ENCODE measurements at regions not wholly inside any gene's neighbourhood (a gene's known extent, or its start where the extent isn't known, plus 50 kb on each side); places are given as distances from the start of the nearest gene placed in this dataset.

- CTCF ChIA-PET, result no interaction called here
- H3K9me3 Mint-ChIP-seq, result peaks cover 7% of the 10 kb centered on the region; the same call in 1 of the 2 replicates
Observed at GRCh38 chr20:22060610-22061009, 355.1 kb downstream of the PAX1 start.

More at GRCh38 chr20:22060610-22061009, 355.1 kb downstream of the PAX1 start:
- POLR2A ChIA-PET, result no interaction called here
- Mint-ChIP-seq H3K4me3 (no peak overlapping the region), H3K4me1 (peaks cover 17% of the 10 kb centered on the region), H3K36me3 (no peaks in the 10 kb centered on the region), H3K27me3 (ENCODE audit: low read depth) (no peaks in the 10 kb centered on the region), H3K27ac (no peak overlapping the region)
- ATAC-seq, result no peak
- no peak for TF ChIP-seq CBFB (CRISPR knock-in tag; IDR thresholded peaks at IDR 0.05; ENCODE audit: low read depth)
- TF ChIP-seq ZNF416 (CRISPR knock-in tag; IDR thresholded peaks at IDR 0.05), result no peak
- TF ChIP-seq SMAD3 (CRISPR knock-in tag; IDR thresholded peaks at IDR 0.05; ENCODE audit: borderline replicate concordance), result no peak
- TF ChIP-seq MAX (CRISPR knock-in tag; IDR thresholded peaks at IDR 0.05), result no peak
- no peak for TF ChIP-seq ZNF512 (CRISPR knock-in tag; IDR thresholded peaks at IDR 0.05; ENCODE audit: borderline replicate concordance)
- TF ChIP-seq, protein P1, sequence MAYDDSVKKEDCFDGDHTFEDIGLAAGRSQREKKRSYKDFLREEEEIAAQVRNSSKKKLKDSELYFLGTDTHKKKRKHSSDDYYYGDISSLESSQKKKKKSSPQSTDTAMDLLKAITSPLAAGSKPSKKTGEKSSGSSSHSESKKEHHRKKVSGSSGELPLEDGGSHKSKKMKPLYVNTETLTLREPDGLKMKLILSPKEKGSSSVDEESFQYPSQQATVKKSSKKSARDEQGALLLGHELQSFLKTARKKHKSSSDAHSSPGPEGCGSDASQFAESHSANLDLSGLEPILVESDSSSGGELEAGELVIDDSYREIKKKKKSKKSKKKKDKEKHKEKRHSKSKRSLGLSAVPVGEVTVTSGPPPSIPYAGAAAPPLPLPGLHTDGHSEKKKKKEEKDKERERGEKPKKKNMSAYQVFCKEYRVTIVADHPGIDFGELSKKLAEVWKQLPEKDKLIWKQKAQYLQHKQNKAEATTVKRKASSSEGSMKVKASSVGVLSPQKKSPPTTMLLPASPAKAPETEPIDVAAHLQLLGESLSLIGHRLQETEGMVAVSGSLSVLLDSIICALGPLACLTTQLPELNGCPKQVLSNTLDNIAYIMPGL (CRISPR knock-in tag; IDR thresholded peaks at IDR 0.05), result no peak
- TF ChIP-seq ZNF317 (CRISPR knock-in tag; IDR thresholded peaks at IDR 0.05; ENCODE audit: borderline replicate concordance, low read depth), result no peak
- TF ChIP-seq, protein P2, sequence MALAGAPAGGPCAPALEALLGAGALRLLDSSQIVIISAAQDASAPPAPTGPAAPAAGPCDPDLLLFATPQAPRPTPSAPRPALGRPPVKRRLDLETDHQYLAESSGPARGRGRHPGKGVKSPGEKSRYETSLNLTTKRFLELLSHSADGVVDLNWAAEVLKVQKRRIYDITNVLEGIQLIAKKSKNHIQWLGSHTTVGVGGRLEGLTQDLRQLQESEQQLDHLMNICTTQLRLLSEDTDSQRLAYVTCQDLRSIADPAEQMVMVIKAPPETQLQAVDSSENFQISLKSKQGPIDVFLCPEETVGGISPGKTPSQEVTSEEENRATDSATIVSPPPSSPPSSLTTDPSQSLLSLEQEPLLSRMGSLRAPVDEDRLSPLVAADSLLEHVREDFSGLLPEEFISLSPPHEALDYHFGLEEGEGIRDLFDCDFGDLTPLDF (CRISPR knock-in tag; IDR thresholded peaks at IDR 0.05), result no peak
- no peak for TF ChIP-seq NR2C2 (CRISPR knock-in tag; IDR thresholded peaks at IDR 0.05)
- TF ChIP-seq, protein P3, sequence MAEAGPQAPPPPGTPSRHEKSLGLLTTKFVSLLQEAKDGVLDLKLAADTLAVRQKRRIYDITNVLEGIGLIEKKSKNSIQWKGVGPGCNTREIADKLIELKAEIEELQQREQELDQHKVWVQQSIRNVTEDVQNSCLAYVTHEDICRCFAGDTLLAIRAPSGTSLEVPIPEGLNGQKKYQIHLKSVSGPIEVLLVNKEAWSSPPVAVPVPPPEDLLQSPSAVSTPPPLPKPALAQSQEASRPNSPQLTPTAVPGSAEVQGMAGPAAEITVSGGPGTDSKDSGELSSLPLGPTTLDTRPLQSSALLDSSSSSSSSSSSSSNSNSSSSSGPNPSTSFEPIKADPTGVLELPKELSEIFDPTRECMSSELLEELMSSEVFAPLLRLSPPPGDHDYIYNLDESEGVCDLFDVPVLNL (CRISPR knock-in tag; IDR thresholded peaks at IDR 0.05; ENCODE audit: borderline replicate concordance, low read depth), result no peak
- no peak for TF ChIP-seq AFF4 (CRISPR knock-in tag; IDR thresholded peaks at IDR 0.05; ENCODE audit: borderline replicate concordance)
- no peak for TF ChIP-seq ZBTB21 (CRISPR knock-in tag; IDR thresholded peaks at IDR 0.05; ENCODE audit: borderline replicate concordance)
- TF ChIP-seq ESRRA (CRISPR knock-in tag; IDR thresholded peaks at IDR 0.05; ENCODE audit: borderline replicate concordance), result no peak
- no peak for TF ChIP-seq KAT7 (CRISPR knock-in tag; IDR thresholded peaks at IDR 0.05; ENCODE audit: borderline replicate concordance)
- TF ChIP-seq SMAD4 (CRISPR knock-in tag; IDR thresholded peaks at IDR 0.05), result no peak
- no peak for TF ChIP-seq JAZF1 (CRISPR knock-in tag; IDR thresholded peaks at IDR 0.05)
- TF ChIP-seq OVOL2 (CRISPR knock-in tag; IDR thresholded peaks at IDR 0.05; ENCODE audit: borderline replicate concordance), result no peak
- TF ChIP-seq IRF2 (CRISPR knock-in tag; IDR thresholded peaks at IDR 0.05; ENCODE audit: borderline replicate concordance, low read depth), result no peak
- TF ChIP-seq ZSCAN18 (CRISPR knock-in tag; IDR thresholded peaks at IDR 0.05), result no peak
- no peak for DNase-seq (ENCODE audit: low spot score)
